HCT116 (cell line): ENCODE measurements at regions not wholly inside any gene's neighbourhood (a gene's known extent, or its start where the extent isn't known, plus 50 kb on each side); places are given as distances from the start of the nearest gene placed in this dataset.

Experiments used
- CTCF ChIP-seq, 3 experiments: fragments of 200-600 bp in 1 of 3; sonication (generic) in 1 of 3; IDR thresholded peaks in 2 of 3; conservative IDR thresholded peaks in 1 of 3; 2 replicates each; pipeline ENCODE4 v1.5.1; 2012 to 2017; ENCODE audit warnings: low read depth in 2 of 3, low read length in 2 of 3, antibody characterized with exemption in 1 of 3, borderline replicate concordance in 1 of 3, control low read depth in 1 of 3, mild to moderate bottlenecking in 1 of 3, mixed read lengths in 1 of 3, mixed run types in 1 of 3, moderate library complexity in 1 of 3; ENCODE audit not compliant: insufficient read depth in 1 of 3
- EZH2 ChIP-seq: fragments of 200-600 bp; sonication (generic); IDR thresholded peaks from 2 replicates; pipeline ENCODE4 v1.6.1; 2017; ENCODE audit warnings: antibody characterized with exemption, mixed run types
- JUND ChIP-seq: IDR thresholded peaks from 2 replicates; pipeline ENCODE4 v1.6.1; 2012
- POLR2A ChIP-seq: IDR thresholded peaks from 2 replicates; pipeline ENCODE4 v1.7.0; 2011; ENCODE audit warnings: borderline replicate concordance; ENCODE audit not compliant: insufficient read depth, insufficient read length; ENCODE audit errors: extremely low read depth
- POLR2AphosphoS5 ChIP-seq: IDR thresholded peaks from 2 replicates; pipeline ENCODE4 v1.6.1; 2011; ENCODE audit warnings: mild to moderate bottlenecking, low read depth, low read length, moderate library complexity
- RAD21 ChIP-seq: IDR thresholded peaks from 2 replicates; pipeline ENCODE4 v1.6.1; 2012; ENCODE audit warnings: low read depth, mild to moderate bottlenecking
- REST ChIP-seq: IDR thresholded peaks from 2 replicates; pipeline ENCODE4 v1.6.1; 2012; ENCODE audit warnings: low read depth
- ZFX ChIP-seq: fragments of 450-650 bp; IDR thresholded peaks from 2 replicates; pipeline ENCODE4 v1.6.1; 2017

- TF ChIP-seq CTCF (IDR thresholded peaks at IDR 0.05 in 2 of 3, conservative IDR thresholded peaks at IDR 0.05 in 1 of 3; ENCODE audit: borderline replicate concordance in 1 of 3, insufficient read depth in 1 of 3, low read depth in 2 of 3, low read length in 2 of 3) (no peak), POLR2A (no peak), REST (no peak), JUND (no peak), POLR2AphosphoS5 (no peak), ZFX (no peak), RAD21 (no peak), EZH2 (no peak)
Measured at GRCh38 chr9:13332571-13332970, 53.1 kb upstream of the MPDZ start.
